Body of pancreas (tissue), 4 donors: ENCODE measurements at regions not wholly inside any gene's neighbourhood (a gene's known extent, or its start where the extent isn't known, plus 50 kb on each side); places are given as distances from the start of the nearest gene placed in this dataset.
A peak's percentile ranks its signal among the peaks of the same experiment; 100 is the strongest.

Experiments
- ATAC-seq: fragments of 150-250 bp; one replicate; pipeline ENCODE4 v1.9.1; 2016
- DNase-seq, 4 donors: peaks; one replicate each; pipeline ENCODE4 v3.0.0-alpha.2; 2019
- H3K27ac ChIP-seq, 4 donors: fragments of 200-600 bp; sonication (generic); 1 replicate in 3 of 4; 2 replicates in 1 of 4; pipeline versions ENCODE4 v1.5.1 to v1.6.1; 2016 to 2019; ENCODE audit warnings: mild to moderate bottlenecking in 1 of 4, mixed read lengths in 1 of 4, moderate library complexity in 1 of 4
- H3K27me3 ChIP-seq, 2 donors: fragments of 200-600 bp; sonication (generic); one replicate each; pipeline ENCODE4 v1.6.0; 2016; ENCODE audit warnings: mild to moderate bottlenecking in 1 of 2
- H3K36me3 ChIP-seq, 2 donors: fragments of 200-600 bp; sonication (generic); replicated peaks in 1 of 2; 2 replicates each; pipeline ENCODE4 v1.5.1; 2016; ENCODE audit warnings: low read depth in 2 of 2; ENCODE audit not compliant: insufficient read depth in 1 of 2
- H3K4me1 ChIP-seq: fragments of 200-600 bp; sonication (generic); one replicate; pipeline ENCODE4 v1.6.0; 2016
- H3K4me3 ChIP-seq, 2 donors: fragments of 200-600 bp; sonication (generic); 1 replicate in 1 of 2; 2 replicates in 1 of 2; pipeline ENCODE4 v1.5.1; 2016 to 2019
- H3K9me3 ChIP-seq, 3 donors: fragments of 200-600 bp; sonication (generic); 1 replicate in 2 of 3; 2 replicates in 1 of 3; pipeline ENCODE4 v1.5.1; 2016
- POLR2A ChIP-seq, 3 donors: fragments of 450-650 bp; IDR thresholded peaks; one replicate each; pipeline ENCODE4 v1.6.1; 2016; ENCODE audit warnings: antibody characterized with exemption in 3 of 3, mild to moderate bottlenecking in 2 of 3
- WGBS, 2 donors: methylation state at CpG; one replicate each; pipeline ENCODE4 v1.1.5; 2017; 5-methylcytosine and 5-hydroxymethylcytosine counted together
- intact Hi-C: fragments of 100-400 bp; cut with DNase I; formaldehyde crosslinking; loops from one replicate; pipeline ENCODE4 v1.15.1; 2023
- TF ChIP-seq, protein P1 (sequence below), 7 experiments: fragments of 450-650 bp in 4 of 7; fragments of 200-600 bp in 3 of 7; sonication (generic) in 3 of 7; IDR thresholded peaks; one replicate each; pipeline ENCODE4 v1.5.1; 2016 to 2019; ENCODE audit warnings: antibody characterized with exemption in 7 of 7

DNA sequence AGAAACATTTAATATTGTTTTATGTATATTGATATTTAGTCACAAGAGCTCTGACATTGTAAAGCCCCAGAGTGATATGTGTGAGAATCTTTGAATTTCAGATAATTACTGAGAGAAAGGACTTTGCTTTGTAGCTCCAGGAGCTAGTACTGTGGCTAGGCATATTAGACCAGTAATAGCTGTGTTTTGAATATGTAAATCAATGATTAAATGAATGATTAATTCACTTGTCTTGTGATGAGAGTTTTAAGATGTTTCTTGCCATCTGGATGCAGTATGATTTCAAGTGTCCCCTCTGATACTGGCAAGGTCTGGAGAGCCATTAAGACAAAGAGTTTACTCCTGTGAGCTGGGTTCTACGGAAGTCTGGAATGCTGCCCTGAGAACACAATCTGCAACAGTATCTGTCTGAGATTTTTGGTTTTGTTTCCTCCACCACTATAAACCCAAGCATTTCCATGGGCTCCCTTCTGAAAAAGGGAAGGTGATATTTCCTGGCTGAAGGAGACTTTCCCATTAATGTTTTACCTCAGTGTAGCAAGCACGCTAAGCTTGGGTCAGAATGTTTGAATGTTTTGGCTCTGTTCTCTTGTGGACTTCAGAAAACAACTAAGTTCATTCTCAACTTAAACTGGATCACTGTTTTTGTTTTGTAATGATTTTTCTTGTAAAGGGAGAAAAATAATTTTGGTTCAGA lies 61.3 kb upstream of the BICC1 start:
- H3K27ac ChIP-seq: peak overlapping the region; percentile 21 to 63 (median 45)
- peak; percentile 50 for ATAC-seq

DNA sequence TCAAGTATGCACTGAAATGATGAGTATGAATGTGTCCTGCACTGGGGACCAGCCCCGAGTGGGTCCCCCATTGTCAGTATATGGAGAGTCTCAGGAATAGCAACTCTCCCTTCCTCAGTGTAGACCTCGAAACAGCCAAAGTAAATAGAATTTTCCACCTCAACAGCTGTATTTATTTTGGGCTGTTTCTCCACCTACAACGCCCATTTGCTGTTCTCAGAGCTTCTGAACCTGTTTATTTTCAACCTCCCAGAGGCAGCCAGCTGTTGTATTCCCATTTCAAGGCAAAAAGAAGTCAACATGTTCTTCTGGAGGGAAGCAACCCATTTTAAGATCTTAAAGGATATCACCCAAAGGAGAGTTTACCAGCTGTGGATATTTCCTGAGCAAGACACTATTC lies 59.6 kb upstream of the BICC1 start:
- TF ChIP-seq, protein P1, sequence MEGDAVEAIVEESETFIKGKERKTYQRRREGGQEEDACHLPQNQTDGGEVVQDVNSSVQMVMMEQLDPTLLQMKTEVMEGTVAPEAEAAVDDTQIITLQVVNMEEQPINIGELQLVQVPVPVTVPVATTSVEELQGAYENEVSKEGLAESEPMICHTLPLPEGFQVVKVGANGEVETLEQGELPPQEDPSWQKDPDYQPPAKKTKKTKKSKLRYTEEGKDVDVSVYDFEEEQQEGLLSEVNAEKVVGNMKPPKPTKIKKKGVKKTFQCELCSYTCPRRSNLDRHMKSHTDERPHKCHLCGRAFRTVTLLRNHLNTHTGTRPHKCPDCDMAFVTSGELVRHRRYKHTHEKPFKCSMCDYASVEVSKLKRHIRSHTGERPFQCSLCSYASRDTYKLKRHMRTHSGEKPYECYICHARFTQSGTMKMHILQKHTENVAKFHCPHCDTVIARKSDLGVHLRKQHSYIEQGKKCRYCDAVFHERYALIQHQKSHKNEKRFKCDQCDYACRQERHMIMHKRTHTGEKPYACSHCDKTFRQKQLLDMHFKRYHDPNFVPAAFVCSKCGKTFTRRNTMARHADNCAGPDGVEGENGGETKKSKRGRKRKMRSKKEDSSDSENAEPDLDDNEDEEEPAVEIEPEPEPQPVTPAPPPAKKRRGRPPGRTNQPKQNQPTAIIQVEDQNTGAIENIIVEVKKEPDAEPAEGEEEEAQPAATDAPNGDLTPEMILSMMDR (IDR thresholded peaks at IDR 0.05): no peak
- no peak for TF ChIP-seq POLR2A (IDR thresholded peaks at IDR 0.05)
- DNase-seq (no peak), ATAC-seq (no peak)
- H3K27ac ChIP-seq: no peak overlapping the region
- no peaks in the 10 kb centered on the region for H3K9me3 ChIP-seq
- H3K4me1 ChIP-seq: peaks cover 16% of the 10 kb centered on the region
- H3K4me3 ChIP-seq: no peak overlapping the region
- no peaks in the 10 kb centered on the region for H3K27me3 ChIP-seq
- intact Hi-C loops: no loop called here
- WGBS, 2 donors: 32 to 37% methylated on average over 3 of the region's 3 CpGs
- H3K36me3 ChIP-seq: no peaks in the 10 kb centered on the region

More for the DNA sequence above, 61.3 kb upstream of the BICC1 start:
- DNase-seq: no peak
- no peak overlapping the region for H3K4me3 ChIP-seq
- intact Hi-C loops: no loop called here
- no peaks in the 10 kb centered on the region for H3K9me3 ChIP-seq
- TF ChIP-seq POLR2A (IDR thresholded peaks at IDR 0.05): no peak
- TF ChIP-seq, protein P1 (IDR thresholded peaks at IDR 0.05): no peak
- H3K4me1 ChIP-seq: peaks cover 16% of the 10 kb centered on the region
- no peaks in the 10 kb centered on the region for H3K27me3 ChIP-seq
- 14 to 36% methylated on average over 2 of the region's 2 CpGs for WGBS, 2 donors
- no peaks in the 10 kb centered on the region for H3K36me3 ChIP-seq

DNA sequence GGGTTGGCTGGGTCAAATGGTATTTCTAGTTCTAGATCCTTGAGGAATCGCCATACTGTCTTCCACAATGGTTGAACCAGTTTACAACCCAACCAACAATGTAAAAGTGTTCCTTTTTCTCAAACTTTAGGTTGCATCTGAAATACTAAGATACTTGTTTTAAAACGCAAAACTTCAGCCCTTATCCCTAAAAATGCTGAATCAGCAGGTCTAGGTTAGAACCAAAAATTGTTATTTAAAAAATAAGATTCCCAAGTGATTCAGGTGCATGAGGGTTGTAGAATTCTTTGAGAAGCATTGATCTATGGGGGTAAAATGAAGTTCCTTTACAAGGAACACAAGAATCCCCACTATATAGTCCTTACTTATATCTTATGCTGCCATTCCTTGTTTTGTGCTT lies 56.5 kb upstream of the BICC1 start:
- TF ChIP-seq, protein P1 (IDR thresholded peaks at IDR 0.05): no peak
- TF ChIP-seq POLR2A (IDR thresholded peaks at IDR 0.05): no peak
- intact Hi-C loops: no loop called here
- WGBS, 2 donors: 84 to 97% methylated on average over 2 of the region's 2 CpGs
- H3K27me3 ChIP-seq: no peaks in the 10 kb centered on the region
- DNase-seq (no peak), ATAC-seq (no peak)
- no peaks in the 10 kb centered on the region for H3K36me3 ChIP-seq
- no peak overlapping the region for H3K27ac ChIP-seq
- H3K4me1 ChIP-seq: peaks cover 16% of the 10 kb centered on the region
- H3K4me3 ChIP-seq: no peak overlapping the region
- H3K9me3 ChIP-seq: no peaks in the 10 kb centered on the region

DNA sequence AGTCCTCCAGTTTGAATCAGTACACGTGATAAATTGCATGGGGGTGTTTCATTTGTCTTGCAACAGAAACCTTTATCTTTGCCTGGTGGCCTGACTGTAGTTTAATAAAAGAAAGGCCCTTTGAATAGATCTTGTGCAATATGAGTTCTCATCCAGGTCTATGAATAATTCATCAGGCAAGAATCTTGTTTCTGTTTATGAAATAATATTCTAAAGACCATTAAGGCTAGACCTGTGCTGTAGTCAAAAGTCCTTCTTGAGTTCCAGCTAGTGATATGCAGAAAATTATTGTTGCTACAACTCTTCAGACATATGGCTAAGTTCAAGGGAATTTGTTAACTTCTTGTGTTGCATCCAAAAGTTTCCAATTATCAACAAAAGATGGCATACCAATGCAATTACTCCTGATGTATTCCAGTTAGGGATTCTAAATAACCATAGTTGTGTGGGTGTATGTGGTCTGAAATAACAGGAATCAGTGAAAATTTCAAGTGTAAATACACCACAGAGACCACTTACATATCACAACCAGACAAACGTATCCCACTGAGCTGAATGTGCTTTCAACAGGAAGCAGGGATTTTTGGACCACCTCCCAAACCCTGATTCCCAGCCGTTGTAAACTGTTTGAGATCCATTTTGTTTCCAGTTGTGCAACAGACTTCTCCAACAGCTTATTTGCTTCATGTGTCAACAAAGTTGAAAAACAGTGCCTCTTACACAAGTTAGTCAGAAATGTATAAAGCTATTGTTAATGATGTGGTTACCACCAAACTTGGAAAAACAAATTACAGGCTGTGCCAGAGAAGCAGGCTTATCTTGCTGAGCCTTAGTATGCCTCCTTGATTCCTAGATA lies 54.7 kb upstream of the BICC1 start:
- TF ChIP-seq, protein P1 (IDR thresholded peaks at IDR 0.05): no peak
- TF ChIP-seq POLR2A (IDR thresholded peaks at IDR 0.05): no peak
- intact Hi-C loops: no loop called here
- H3K4me1 ChIP-seq: peaks cover 3% of the 10 kb centered on the region
- ATAC-seq (peak; percentile 72), DNase-seq (peak in 3 of 4 donors; percentile 32 to 61 (median 41))
- no peaks in the 10 kb centered on the region for H3K36me3 ChIP-seq
- H3K4me3 ChIP-seq: no peak overlapping the region
- H3K27me3 ChIP-seq: no peaks in the 10 kb centered on the region
- H3K27ac ChIP-seq: peak overlapping the region in 2 of 4 donors; percentile 37 to 61
- 25 to 27% methylated on average over 3 of the region's 3 CpGs for WGBS, 2 donors
- H3K9me3 ChIP-seq: no peaks in the 10 kb centered on the region
